Naive thymus-derived CD8-positive, alpha-beta T cell (primary cell): ENCODE measurements at regions not wholly inside any gene's neighbourhood (a gene's known extent, or its start where the extent isn't known, plus 50 kb on each side); places are given as distances from the start of the nearest gene placed in this dataset.
"Not testable (repeated sequence)": the region's sequence is repeated elsewhere in the genome, so short reads cannot be mapped to it uniquely, and the experiment has no call there.

Experiments used
- ATAC-seq, 2 donors: fragments of 150-1000 bp; cut with Tn5 transposase in 1 of 2; sonication (Bioruptor Pico), chemical (Tn5 transposase) in 1 of 2; 1 replicate in 1 of 2; 2 replicates in 1 of 2; pipeline ENCODE4 v1.10.0; 2021; ENCODE audit warnings: mild to moderate bottlenecking in 2 of 2, moderate library complexity in 2 of 2
- POLR2A ChIA-PET: fragments of 350-600 bp; sonication (Branson Sonifier 250); formaldehyde crosslinking; loops from one replicate; lab custom pipeline; 2021; ENCODE audit warnings: antibody characterized with exemption; lab: Charles Lee
- DNase-seq, 10 donors: peaks; one replicate each; pipeline versions ENCODE4 v3.0.0 to v3.0.0-alpha.2; 2020 to 2022
- H3K27ac Mint-ChIP-seq, 10 donors: one replicate each; pipeline ENCODE4 v1.8.0; 2020 to 2022; ENCODE audit warnings: mild to moderate bottlenecking in 10 of 10, mixed read lengths in 10 of 10, moderate library complexity in 4 of 10, inconsistent platforms in 1 of 10
- H3K27me3 Mint-ChIP-seq, 5 donors: one replicate each; pipeline ENCODE4 v1.8.0; 2021 to 2022; ENCODE audit warnings: mixed read lengths in 5 of 5
- H3K36me3 Mint-ChIP-seq, 3 donors: one replicate each; pipeline ENCODE4 v1.8.0; 2020 to 2022; ENCODE audit warnings: mixed read lengths in 3 of 3, mild to moderate bottlenecking in 2 of 3, inconsistent platforms in 1 of 3
- H3K4me1 Mint-ChIP-seq, 4 donors: one replicate each; pipeline ENCODE4 v1.8.0; 2021 to 2022; ENCODE audit warnings: mixed read lengths in 4 of 4
- H3K4me3 Mint-ChIP-seq, 10 donors: one replicate each; pipeline ENCODE4 v1.8.0; 2020 to 2022; ENCODE audit warnings: mild to moderate bottlenecking in 10 of 10, mixed read lengths in 10 of 10, moderate library complexity in 6 of 10, inconsistent platforms in 1 of 10
- H3K9me3 Mint-ChIP-seq, 9 donors: one replicate each; pipeline ENCODE4 v1.8.0; 2020 to 2022; ENCODE audit warnings: mixed read lengths in 9 of 9, mild to moderate bottlenecking in 3 of 9, inconsistent platforms in 1 of 9, moderate library complexity in 1 of 9

DNA sequence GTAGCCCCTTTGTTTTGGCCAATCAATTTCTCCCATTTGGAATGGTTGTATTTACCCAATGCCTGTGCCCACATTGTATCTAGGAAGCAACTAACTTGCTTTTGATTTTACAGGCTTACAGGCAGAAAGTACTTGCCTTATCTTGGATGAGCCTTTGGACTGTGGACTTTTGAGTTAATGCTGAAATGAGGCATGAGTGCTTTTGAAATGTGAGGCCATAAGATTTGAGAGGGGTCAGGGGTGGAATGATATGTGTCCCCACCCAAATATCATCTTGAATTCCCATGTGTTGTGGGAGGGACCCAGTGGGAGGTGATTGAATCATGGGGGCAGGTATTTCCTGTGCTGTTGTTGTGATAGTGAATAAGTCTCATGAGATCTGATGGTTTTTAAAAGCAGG is 629.4 kb downstream of the RFPL4B start:
- POLR2A ChIA-PET, ATAC-seq, H3K4me3 Mint-ChIP-seq, H3K27ac Mint-ChIP-seq, H3K36me3 Mint-ChIP-seq, H3K4me1 Mint-ChIP-seq, DNase-seq, H3K27me3 Mint-ChIP-seq: not testable (repeated sequence)
- H3K9me3 Mint-ChIP-seq = peaks cover 0 to 15% (median 10%) of the 10 kb centered on the region in 9 donors

DNA sequence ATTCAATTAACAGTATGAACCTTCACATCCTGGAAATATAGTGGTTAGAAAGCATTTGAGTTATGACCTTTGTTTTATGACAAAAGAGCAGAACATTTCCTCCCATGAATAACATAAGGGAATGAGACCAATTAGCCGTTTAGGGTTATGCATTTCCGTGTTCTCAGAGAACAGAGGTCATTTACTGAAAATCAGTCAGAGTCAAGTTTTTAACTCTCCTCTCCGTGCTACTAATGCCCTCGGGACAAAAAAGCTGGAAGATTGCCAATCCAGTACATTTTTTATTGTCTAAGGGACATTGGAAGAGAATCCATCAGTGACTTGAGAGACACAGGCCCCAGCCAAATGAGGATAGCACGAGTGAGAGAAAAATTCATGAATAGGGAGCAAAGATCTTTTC is 632.7 kb downstream of the RFPL4B start:
- Mint-ChIP-seq H3K4me3 (no peak overlapping the region), H3K9me3 (peaks cover 0 to 19% (median 6%) of the 10 kb centered on the region in 9 donors), H3K27ac (no peak overlapping the region), H3K27me3 (no peaks in the 10 kb centered on the region), H3K4me1 (no peaks in the 10 kb centered on the region), H3K36me3 (no peaks in the 10 kb centered on the region)
- DNase-seq (no peak), ATAC-seq (no peak)
- POLR2A ChIA-PET = no interaction called here

DNA sequence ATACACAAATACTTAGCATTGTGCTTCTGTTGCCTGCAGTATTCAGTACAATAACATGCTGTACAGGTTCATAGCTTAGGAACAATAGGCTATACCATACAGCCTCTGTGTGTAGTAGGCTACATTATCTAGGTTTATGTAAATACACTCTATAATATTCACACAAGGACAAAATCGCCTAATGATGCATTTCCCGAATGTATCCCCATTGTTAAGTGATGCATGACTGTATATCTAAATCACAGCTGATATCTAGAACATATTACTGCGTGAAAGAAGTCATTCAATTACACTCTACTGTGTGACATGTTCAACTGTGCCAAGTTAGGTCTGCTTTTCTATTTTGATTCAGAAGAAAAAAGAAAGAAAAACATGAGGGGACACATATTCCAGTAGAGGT is 633.5 kb downstream of the RFPL4B start:
- Mint-ChIP-seq H3K27me3 (no peaks in the 10 kb centered on the region), H3K27ac (no peak overlapping the region), H3K4me1 (no peaks in the 10 kb centered on the region), H3K9me3 (peaks cover 0 to 10% (median 2%) of the 10 kb centered on the region in 9 donors), H3K36me3 (no peaks in the 10 kb centered on the region), H3K4me3 (no peak overlapping the region)
- POLR2A ChIA-PET = no interaction called here
- no peak for DNase-seq
- ATAC-seq = no peak

DNA sequence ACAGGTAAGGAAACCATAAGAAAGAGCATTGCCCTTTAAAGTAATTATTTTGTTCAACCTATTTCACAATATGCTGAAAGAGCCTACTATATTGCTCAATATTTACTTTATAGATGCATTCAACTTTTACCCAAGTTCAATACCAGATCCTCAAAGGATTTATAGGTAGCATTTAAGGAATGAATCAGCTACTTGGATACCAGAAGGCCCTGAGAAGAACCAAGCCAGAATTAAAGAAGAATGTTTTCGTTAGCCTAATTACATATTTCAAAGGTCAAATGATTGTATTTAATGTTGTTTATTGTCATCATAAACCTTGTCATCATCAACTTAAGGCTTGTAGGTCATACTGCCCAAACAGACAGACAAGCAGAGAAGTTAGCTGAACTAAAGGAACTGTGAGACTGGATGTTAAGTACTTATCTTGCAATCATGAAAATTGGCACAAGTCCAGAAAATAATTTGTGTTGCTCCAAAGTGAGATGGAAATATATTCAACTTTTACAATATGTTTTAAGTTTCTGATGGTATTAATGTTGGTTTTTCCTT is 636.7 kb downstream of the RFPL4B start:
- no peaks in the 10 kb centered on the region for H3K4me1 Mint-ChIP-seq
- peaks cover 0 to 9% (median 2%) of the 10 kb centered on the region in 9 donors for H3K9me3 Mint-ChIP-seq
- POLR2A ChIA-PET = no interaction called here
- no peak overlapping the region for H3K27ac Mint-ChIP-seq
- H3K27me3 Mint-ChIP-seq = no peaks in the 10 kb centered on the region
- no peak for DNase-seq
- H3K36me3 Mint-ChIP-seq = no peaks in the 10 kb centered on the region
- no peak overlapping the region for H3K4me3 Mint-ChIP-seq
- no peak for ATAC-seq

DNA sequence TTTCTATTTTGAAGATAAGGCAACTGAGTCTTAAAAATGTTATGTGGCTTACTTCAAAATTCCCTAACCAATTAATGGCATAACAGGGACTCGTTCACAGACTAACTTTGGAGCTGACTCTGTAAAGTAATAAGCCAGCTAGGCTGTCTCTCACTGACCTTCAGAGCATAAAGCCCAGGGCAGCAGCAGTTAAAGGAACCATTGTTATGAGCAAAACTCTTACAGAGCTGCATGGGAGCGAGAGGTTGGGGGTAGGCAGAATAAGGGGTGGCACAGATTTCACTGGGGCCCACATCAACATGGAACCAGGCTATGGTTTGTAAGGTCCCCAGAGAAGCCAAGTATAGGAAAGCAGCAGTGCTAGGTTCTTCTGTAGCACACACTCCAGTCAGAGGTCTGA is 637.8 kb downstream of the RFPL4B start:
- Mint-ChIP-seq H3K9me3 (peaks cover 0 to 17% (median 5%) of the 10 kb centered on the region in 9 donors), H3K36me3 (no peaks in the 10 kb centered on the region), H3K27ac (no peak overlapping the region), H3K4me1 (no peaks in the 10 kb centered on the region), H3K27me3 (no peaks in the 10 kb centered on the region), H3K4me3 (no peak overlapping the region)
- DNase-seq = no peak
- POLR2A ChIA-PET = no interaction called here
- no peak for ATAC-seq

DNA sequence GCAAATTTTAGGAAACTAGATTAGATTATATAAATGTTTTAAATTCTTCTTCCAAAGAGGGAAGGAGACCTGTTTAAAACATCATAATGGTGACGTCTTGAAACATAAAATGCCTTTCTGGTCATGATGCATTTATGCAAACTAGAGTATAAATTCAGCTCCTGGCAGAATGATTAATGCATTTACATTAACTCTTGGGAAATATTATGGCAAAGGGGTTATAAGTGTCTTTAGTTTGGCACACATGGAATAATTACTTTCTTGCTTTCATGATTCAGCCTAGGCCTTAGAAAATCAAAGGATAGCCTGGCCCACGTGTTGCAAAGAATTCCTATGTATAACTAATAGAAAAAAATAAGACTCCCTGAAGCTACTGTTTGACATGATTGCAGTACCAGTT is 639.2 kb downstream of the RFPL4B start:
- no peaks in the 10 kb centered on the region for H3K4me1 Mint-ChIP-seq
- no peaks in the 10 kb centered on the region for H3K27me3 Mint-ChIP-seq
- DNase-seq (no peak), ATAC-seq (no peak)
- POLR2A ChIA-PET = no interaction called here
- no peak overlapping the region for H3K27ac Mint-ChIP-seq
- H3K36me3 Mint-ChIP-seq = no peaks in the 10 kb centered on the region
- H3K9me3 Mint-ChIP-seq = peaks cover 0 to 31% (median 5%) of the 10 kb centered on the region in 9 donors
- no peak overlapping the region for H3K4me3 Mint-ChIP-seq

DNA sequence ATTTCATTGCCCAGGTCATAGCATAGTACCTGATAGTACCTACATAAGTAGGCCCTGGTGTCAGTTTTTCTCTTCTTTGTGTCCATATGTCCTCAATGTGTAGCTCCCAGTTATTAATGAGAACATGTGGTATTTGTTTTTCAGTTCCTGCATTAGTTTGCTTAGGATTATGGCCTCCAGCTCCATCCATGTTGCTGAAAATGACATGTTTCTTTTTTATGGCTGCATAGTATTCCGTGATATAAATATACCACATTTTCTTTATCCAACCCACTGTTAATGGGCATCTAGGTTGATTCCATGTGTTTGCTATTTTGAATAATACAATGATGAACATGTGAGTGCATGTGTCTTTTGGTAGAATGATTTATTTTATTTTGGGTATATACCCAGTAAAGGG is 641.6 kb downstream of the RFPL4B start:
- Mint-ChIP-seq H3K27ac (no peak overlapping the region), H3K27me3 (no peaks in the 10 kb centered on the region), H3K36me3 (no peaks in the 10 kb centered on the region), H3K4me1 (no peaks in the 10 kb centered on the region), H3K4me3 (no peak overlapping the region), H3K9me3 (peaks cover 0 to 31% (median 5%) of the 10 kb centered on the region in 9 donors)
- DNase-seq (no peak), ATAC-seq (no peak)
- POLR2A ChIA-PET = no interaction called here

DNA sequence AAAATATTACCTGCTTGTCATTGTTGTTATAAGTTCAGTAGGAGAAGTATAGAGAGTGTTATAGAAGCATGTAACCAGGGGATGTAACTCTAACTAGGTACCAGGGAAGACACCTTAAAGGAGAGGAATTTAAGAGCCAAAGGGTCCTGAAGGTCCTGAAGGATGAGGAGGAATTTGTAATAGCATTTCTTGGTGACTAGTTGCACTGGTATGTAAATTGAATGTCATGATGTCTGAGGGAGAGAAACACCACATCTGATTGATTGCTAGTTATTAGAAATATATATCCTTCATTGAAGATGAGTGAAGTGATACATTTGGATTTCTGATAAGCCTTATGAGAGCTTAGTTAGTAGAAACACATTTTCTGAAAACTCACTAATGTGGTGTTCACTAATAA is 643.8 kb downstream of the RFPL4B start:
- POLR2A ChIA-PET = no interaction called here
- Mint-ChIP-seq H3K27me3 (no peaks in the 10 kb centered on the region), H3K27ac (no peak overlapping the region), H3K4me1 (no peaks in the 10 kb centered on the region), H3K36me3 (no peaks in the 10 kb centered on the region), H3K4me3 (no peak overlapping the region), H3K9me3 (peaks cover 0 to 21% (median 3%) of the 10 kb centered on the region in 9 donors)
- ATAC-seq (no peak), DNase-seq (no peak)

DNA sequence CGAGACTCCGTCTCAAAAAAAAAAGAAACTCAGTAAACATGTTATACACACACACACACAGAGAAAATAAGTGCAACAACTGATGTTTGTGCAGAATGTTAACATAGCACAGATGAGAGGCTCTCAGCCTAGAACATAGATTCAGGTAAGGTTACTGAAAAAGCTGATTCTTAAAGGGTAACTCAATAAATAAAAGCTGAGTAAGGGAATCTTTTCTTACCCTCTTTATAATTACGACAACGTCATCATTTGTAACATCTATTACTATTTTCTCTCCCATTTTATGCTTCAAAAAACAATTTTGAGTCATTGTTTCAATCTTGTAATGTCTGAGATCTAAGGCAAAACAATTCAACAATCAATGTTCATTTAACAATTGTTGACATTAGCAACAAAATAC is 644.8 kb downstream of the RFPL4B start:
- Mint-ChIP-seq H3K27me3 (no peaks in the 10 kb centered on the region), H3K9me3 (peaks cover 0 to 21% (median 3%) of the 10 kb centered on the region in 9 donors), H3K4me3 (no peak overlapping the region), H3K36me3 (no peaks in the 10 kb centered on the region), H3K4me1 (no peaks in the 10 kb centered on the region), H3K27ac (no peak overlapping the region)
- POLR2A ChIA-PET = no interaction called here
- no peak for ATAC-seq
- no peak for DNase-seq

DNA sequence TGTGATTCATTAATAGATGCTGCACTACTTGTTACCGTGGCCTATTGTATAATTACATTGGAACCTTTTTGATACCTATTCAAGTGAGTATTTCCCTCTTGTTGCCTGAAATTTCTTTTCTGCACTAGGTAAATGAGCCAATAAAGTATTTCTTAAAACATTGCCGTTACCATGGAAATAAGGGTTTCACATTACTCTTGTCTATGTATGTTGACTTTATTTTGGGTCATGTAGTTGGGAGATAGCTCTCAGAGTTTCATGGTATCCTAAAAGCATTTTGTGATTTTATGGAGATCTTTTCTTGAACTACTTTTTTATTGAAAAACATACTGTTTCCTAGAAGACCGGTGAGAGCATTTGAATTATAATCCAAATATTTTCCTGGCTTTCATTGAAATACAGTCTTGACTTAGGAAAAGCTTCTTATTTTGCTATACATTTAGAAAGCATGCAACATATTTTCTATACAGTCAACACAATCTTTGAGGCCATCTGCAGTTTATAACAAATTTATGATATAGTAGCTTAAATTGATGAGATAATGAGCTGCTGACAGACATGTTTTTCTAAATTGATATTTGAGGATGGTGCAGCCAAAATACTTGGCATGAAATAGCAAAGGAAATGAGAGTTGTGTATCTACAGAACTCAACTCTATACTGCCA is 650.4 kb downstream of the RFPL4B start:
- POLR2A ChIA-PET = no interaction called here
- Mint-ChIP-seq H3K27ac (no peak overlapping the region), H3K27me3 (no peaks in the 10 kb centered on the region), H3K4me3 (no peak overlapping the region), H3K4me1 (peaks cover 0 to 1% (median 0%) of the 10 kb centered on the region in 4 donors), H3K9me3 (peaks cover 0 to 2% (median 0%) of the 10 kb centered on the region in 9 donors), H3K36me3 (no peaks in the 10 kb centered on the region)
- DNase-seq (no peak), ATAC-seq (no peak)

DNA sequence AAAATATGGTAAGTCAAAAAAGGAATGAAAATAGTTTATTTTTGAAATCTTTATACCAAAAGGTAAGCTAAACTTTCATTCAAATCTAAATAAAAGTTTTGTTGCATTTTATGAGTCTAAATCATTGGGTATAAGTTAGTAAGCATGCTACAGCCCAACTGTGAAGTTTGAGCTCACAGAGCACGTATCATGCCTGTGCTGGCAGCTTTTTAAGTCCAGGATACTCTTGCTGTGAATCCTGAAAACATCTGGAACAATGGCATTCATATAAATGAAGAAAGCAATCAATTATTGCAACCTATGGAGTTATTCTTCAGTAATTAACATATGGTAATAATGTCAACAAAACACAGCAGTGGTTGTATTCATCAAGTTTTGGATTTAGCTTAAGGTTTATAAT is 656.9 kb downstream of the RFPL4B start:
- Mint-ChIP-seq H3K4me3 (no peak overlapping the region), H3K27ac (no peak overlapping the region), H3K36me3 (no peaks in the 10 kb centered on the region), H3K4me1 (peaks cover 0 to 1% (median 0%) of the 10 kb centered on the region in 4 donors), H3K9me3 (peaks cover 0 to 7% (median 0%) of the 10 kb centered on the region in 9 donors), H3K27me3 (peaks cover 0 to 1% (median 0%) of the 10 kb centered on the region in 5 donors)
- POLR2A ChIA-PET = no interaction called here
- no peak for ATAC-seq
- DNase-seq = no peak

DNA sequence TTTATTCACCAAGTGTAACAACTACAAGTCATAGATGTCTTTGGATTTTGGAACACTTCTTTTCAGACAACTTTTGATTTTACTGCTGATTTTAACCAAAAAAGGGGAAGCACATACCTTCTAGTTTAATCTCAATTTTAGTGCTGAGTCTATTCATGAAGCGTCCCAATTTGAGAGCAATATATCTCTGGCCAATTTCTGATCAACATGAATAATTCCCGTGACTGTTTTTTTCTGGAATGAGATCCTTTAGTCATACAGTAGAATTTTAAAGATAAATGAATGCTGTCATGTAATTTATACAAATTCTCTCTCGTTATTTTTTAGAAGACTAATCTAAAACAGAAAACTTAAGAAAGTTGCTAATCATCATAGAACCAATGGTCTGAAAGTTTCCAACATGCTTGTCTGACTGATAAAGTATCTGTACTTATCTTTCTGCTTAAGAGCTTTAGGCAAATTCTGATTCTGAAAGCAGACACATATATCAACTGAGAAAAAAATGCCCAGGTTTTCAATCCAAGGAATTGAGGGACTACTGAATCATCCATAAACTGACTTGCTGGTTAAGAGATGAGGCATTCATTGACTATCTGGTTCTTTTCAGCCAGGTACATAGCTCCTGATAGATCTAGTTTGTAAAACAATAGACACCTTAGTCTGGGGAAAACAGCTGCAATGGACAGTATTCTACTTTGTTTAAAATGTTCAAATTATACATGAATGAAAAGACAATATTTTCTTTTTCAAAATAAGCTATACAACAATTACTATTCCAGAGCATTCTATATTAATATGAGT is 657.5 kb downstream of the RFPL4B start:
- peaks cover 0 to 1% (median 0%) of the 10 kb centered on the region in 5 donors for H3K27me3 Mint-ChIP-seq
- H3K9me3 Mint-ChIP-seq = peaks cover 0 to 7% (median 0%) of the 10 kb centered on the region in 9 donors
- DNase-seq (no peak), ATAC-seq (no peak)
- H3K4me1 Mint-ChIP-seq = peaks cover 0 to 1% (median 0%) of the 10 kb centered on the region in 4 donors
- H3K4me3 Mint-ChIP-seq = no peak overlapping the region
- POLR2A ChIA-PET = no interaction called here
- H3K36me3 Mint-ChIP-seq = no peaks in the 10 kb centered on the region
- H3K27ac Mint-ChIP-seq = no peak overlapping the region

DNA sequence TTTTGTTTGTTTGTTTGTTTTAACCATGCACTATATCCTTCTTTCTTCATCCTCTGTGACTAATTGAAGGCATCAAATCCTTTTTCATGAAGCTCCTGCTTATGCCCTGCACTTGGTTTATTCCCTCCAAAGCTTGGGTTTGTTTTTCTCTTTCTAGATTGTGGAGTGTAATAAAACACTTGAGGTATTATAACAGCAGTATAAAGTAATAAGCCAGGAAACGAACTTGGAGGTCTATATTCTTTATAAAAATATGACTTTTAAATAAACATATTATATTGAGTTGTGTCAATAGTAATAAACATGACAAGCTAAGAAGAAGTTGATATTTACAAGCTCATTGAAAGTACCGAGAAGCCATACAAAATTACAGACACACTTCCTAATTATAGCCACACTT is 659.4 kb downstream of the RFPL4B start:
- peaks cover 0 to 7% (median 0%) of the 10 kb centered on the region in 9 donors for H3K9me3 Mint-ChIP-seq
- no peaks in the 10 kb centered on the region for H3K36me3 Mint-ChIP-seq
- ATAC-seq (no peak), DNase-seq (no peak)
- H3K27ac Mint-ChIP-seq = no peak overlapping the region
- no peaks in the 10 kb centered on the region for H3K4me1 Mint-ChIP-seq
- POLR2A ChIA-PET = no interaction called here
- H3K27me3 Mint-ChIP-seq = peaks cover 0 to 1% (median 0%) of the 10 kb centered on the region in 5 donors
- no peak overlapping the region for H3K4me3 Mint-ChIP-seq
